ENCODE measurements at regions not wholly inside any gene's neighbourhood (a gene's known extent, or its start where the extent isn't known, plus 50 kb on each side); places are given as distances from the start of the nearest gene placed in this dataset.

DNA sequence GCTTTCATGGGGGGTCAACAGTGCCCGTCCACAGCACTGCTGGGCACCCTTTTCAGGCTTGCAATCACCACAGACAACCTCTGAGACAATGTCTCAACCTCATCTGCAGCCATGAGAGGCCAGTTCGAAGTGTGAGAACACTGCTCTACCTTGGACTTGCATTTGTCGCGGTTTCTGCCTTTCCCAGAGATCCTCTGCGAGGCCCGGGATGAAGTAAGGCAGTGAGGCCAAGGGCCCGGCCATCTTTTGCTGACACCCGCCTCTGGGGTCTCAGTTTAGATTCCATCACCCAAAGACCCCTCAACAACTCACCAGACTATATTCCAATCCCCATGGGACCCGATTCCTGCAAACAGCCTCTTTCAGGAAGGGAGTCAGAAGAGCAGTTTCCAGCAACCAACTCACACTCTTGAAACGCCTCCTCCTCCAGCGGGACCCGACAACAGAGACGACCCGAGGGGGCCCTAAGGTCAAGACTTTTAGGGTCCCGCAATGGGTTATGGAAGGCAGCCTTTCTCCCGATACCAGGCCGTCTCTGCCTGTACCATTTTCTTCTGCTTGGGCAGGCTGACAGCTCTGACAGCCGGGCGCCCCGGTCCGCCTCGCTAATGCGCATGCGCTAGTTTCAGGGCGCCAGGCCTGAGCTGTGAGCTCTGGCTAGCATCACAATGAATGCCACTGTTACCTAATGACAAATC lies 576.0 kb downstream of the KCNJ18 start:
- Mint-ChIP-seq H3K4me1 (no peaks in the 10 kb centered on the region), H3K9me3 (peaks cover 38 to 61% (median 47%) of the 10 kb centered on the region in 7 donors), H3K27ac (no peak overlapping the region), H3K4me3 (no peak overlapping the region), H3K36me3 (no peaks in the 10 kb centered on the region), H3K27me3 (ENCODE audit: low read depth in 3 of 3) (peaks cover 0 to 2% (median 0%) of the 10 kb centered on the region in 3 donors)
- no peaks in the 10 kb centered on the region for H3K4me1 ChIP-seq (ENCODE audit: control insufficient read depth in 1 of 2, insufficient read depth in 2 of 2, low read length in 2 of 2)
- intact Hi-C loops (cut with micrococcal nuclease), result no loop called here
- WGBS (ENCODE audit: insufficient coverage), result 79% methylated on average over 19 of the region's 25 CpGs
- H3K9ac ChIP-seq (ENCODE audit: insufficient read depth, low read length, poor library complexity, severe bottlenecking), result no peak overlapping the region
- TF ChIP-seq, protein P1, sequence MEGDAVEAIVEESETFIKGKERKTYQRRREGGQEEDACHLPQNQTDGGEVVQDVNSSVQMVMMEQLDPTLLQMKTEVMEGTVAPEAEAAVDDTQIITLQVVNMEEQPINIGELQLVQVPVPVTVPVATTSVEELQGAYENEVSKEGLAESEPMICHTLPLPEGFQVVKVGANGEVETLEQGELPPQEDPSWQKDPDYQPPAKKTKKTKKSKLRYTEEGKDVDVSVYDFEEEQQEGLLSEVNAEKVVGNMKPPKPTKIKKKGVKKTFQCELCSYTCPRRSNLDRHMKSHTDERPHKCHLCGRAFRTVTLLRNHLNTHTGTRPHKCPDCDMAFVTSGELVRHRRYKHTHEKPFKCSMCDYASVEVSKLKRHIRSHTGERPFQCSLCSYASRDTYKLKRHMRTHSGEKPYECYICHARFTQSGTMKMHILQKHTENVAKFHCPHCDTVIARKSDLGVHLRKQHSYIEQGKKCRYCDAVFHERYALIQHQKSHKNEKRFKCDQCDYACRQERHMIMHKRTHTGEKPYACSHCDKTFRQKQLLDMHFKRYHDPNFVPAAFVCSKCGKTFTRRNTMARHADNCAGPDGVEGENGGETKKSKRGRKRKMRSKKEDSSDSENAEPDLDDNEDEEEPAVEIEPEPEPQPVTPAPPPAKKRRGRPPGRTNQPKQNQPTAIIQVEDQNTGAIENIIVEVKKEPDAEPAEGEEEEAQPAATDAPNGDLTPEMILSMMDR (IDR thresholded peaks at IDR 0.05), result no peak
- H3K9me3 ChIP-seq (replicated peaks in 1 of 2; ENCODE audit: control insufficient read depth in 1 of 2, insufficient read depth in 1 of 2, low read length in 2 of 2), result peaks cover 82 to 92% of the 10 kb centered on the region in 2 donors
- H4K20me1 ChIP-seq (ENCODE audit: insufficient read depth, low read length), result no peaks in the 10 kb centered on the region
- H3K27ac ChIP-seq (ENCODE audit: low read depth in 1 of 2, low read length in 2 of 2), result no peak overlapping the region
- no peak for DNase-seq
- no peaks in the 10 kb centered on the region for H3K36me3 ChIP-seq (replicated peaks in 1 of 2; ENCODE audit: control insufficient read depth in 1 of 2, insufficient read depth in 2 of 2, low read length in 2 of 2)
- no peak overlapping the region for H3K4me3 ChIP-seq (replicated peaks in 1 of 3; ENCODE audit: low read depth in 2 of 3, low read length in 3 of 3)
- no peaks in the 10 kb centered on the region for H3K79me2 ChIP-seq (ENCODE audit: insufficient read depth, low read length)
- no peak overlapping the region for H2AFZ ChIP-seq (ENCODE audit: insufficient read depth, low read depth, low read length, poor library complexity, severe bottlenecking)
- H3K27me3 ChIP-seq (ENCODE audit: control insufficient read depth in 2 of 2, insufficient read depth in 2 of 2, low read length in 2 of 2), result no peaks in the 10 kb centered on the region
- no peak overlapping the region for H3K4me2 ChIP-seq (replicated peaks; ENCODE audit: extremely low read depth, low read length, poor library complexity, severe bottlenecking)

DNA sequence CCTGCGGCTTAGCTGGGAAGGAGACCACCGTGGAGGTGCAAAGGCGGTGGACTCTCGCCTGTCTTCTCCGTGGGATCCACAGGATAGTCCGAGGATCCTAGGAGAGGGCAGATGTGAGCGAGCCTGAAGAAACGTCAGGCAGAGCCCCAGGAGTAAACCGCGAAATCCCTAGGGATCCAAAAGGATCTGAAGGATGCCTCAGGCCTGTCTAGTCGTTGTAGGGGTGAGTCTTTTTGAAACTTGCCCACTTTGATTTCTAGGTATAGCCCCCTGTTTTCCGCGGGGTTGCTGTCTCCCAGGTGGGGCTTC lies 576.5 kb downstream of the KCNJ18 start:
- Mint-ChIP-seq H3K36me3 (no peaks in the 10 kb centered on the region), H3K9me3 (peaks cover 38 to 61% (median 48%) of the 10 kb centered on the region in 7 donors), H3K4me1 (no peaks in the 10 kb centered on the region), H3K27me3 (ENCODE audit: low read depth in 3 of 3) (peaks cover 0 to 2% (median 0%) of the 10 kb centered on the region in 3 donors), H3K27ac (no peak overlapping the region), H3K4me3 (no peak overlapping the region)
- H3K4me3 ChIP-seq (replicated peaks in 1 of 3; ENCODE audit: low read depth in 2 of 3, low read length in 3 of 3), result no peak overlapping the region
- no peak overlapping the region for H2AFZ ChIP-seq (ENCODE audit: insufficient read depth, low read depth, low read length, poor library complexity, severe bottlenecking)
- DNase-seq, result no peak
- H3K36me3 ChIP-seq (replicated peaks in 1 of 2; ENCODE audit: control insufficient read depth in 1 of 2, insufficient read depth in 2 of 2, low read length in 2 of 2), result no peaks in the 10 kb centered on the region
- H3K9ac ChIP-seq (ENCODE audit: insufficient read depth, low read length, poor library complexity, severe bottlenecking), result no peak overlapping the region
- intact Hi-C loops (cut with micrococcal nuclease), result no loop called here
- no peaks in the 10 kb centered on the region for H3K27me3 ChIP-seq (ENCODE audit: control insufficient read depth in 2 of 2, insufficient read depth in 2 of 2, low read length in 2 of 2)
- no peaks in the 10 kb centered on the region for H3K4me1 ChIP-seq (ENCODE audit: control insufficient read depth in 1 of 2, insufficient read depth in 2 of 2, low read length in 2 of 2)
- H3K27ac ChIP-seq (ENCODE audit: low read depth in 1 of 2, low read length in 2 of 2), result no peak overlapping the region
- WGBS (ENCODE audit: insufficient coverage), result 61% methylated on average over 11 of the region's 13 CpGs
- TF ChIP-seq, protein P1 (IDR thresholded peaks at IDR 0.05), result no peak
- H3K4me2 ChIP-seq (replicated peaks; ENCODE audit: extremely low read depth, low read length, poor library complexity, severe bottlenecking), result no peak overlapping the region
- no peaks in the 10 kb centered on the region for H4K20me1 ChIP-seq (ENCODE audit: insufficient read depth, low read length)
- peaks cover 87 to 89% of the 10 kb centered on the region in 2 donors for H3K9me3 ChIP-seq (replicated peaks in 1 of 2; ENCODE audit: control insufficient read depth in 1 of 2, insufficient read depth in 1 of 2, low read length in 2 of 2)
- H3K79me2 ChIP-seq (ENCODE audit: insufficient read depth, low read length), result no peaks in the 10 kb centered on the region

Data from CD14-positive monocyte (primary cell).